Tibial nerve (tissue), 4 donors: ENCODE measurements at regions not wholly inside any gene's neighbourhood (a gene's known extent, or its start where the extent isn't known, plus 50 kb on each side); places are given as distances from the start of the nearest gene placed in this dataset.
"Not testable (repeated sequence)": the region's sequence is repeated elsewhere in the genome, so short reads cannot be mapped to it uniquely, and the experiment has no call there.

Experiments
- DNase-seq, 2 donors: peaks; one replicate each; pipeline ENCODE4 v3.0.0-alpha.2; 2019; ENCODE audit warnings: low spot score in 2 of 2
- H3K27ac ChIP-seq, 4 donors: fragments of 200-600 bp; sonication (generic) in 3 of 4; one replicate each; pipeline ENCODE4 v1.5.1; 2017 to 2019; ENCODE audit warnings: mild to moderate bottlenecking in 1 of 4
- H3K27me3 ChIP-seq, 2 donors: fragments of 200-600 bp; sonication (generic) in 1 of 2; one replicate each; pipeline versions ENCODE4 v1.5.1 to v1.6.0; 2017 to 2019
- H3K36me3 ChIP-seq, 3 donors: fragments of 200-600 bp; sonication (generic); one replicate each; pipeline ENCODE4 v1.5.1; 2018 to 2019
- H3K4me1 ChIP-seq, 4 donors: fragments of 200-600 bp; sonication (generic) in 3 of 4; one replicate each; pipeline ENCODE4 v1.5.1; 2017 to 2019
- H3K4me3 ChIP-seq, 4 donors: fragments of 200-600 bp; sonication (generic) in 3 of 4; one replicate each; pipeline ENCODE4 v1.5.1; 2017 to 2019; ENCODE audit warnings: mild to moderate bottlenecking in 1 of 4, moderate library complexity in 1 of 4
- H3K9me3 ChIP-seq, 4 donors: fragments of 200-600 bp; sonication (generic) in 3 of 4; one replicate each; pipeline ENCODE4 v1.5.1; 2017 to 2019
- WGBS, 2 donors: methylation state at CpG; one replicate each; pipeline ENCODE4 v1.1.5; 2018; 5-methylcytosine and 5-hydroxymethylcytosine counted together

DNA sequence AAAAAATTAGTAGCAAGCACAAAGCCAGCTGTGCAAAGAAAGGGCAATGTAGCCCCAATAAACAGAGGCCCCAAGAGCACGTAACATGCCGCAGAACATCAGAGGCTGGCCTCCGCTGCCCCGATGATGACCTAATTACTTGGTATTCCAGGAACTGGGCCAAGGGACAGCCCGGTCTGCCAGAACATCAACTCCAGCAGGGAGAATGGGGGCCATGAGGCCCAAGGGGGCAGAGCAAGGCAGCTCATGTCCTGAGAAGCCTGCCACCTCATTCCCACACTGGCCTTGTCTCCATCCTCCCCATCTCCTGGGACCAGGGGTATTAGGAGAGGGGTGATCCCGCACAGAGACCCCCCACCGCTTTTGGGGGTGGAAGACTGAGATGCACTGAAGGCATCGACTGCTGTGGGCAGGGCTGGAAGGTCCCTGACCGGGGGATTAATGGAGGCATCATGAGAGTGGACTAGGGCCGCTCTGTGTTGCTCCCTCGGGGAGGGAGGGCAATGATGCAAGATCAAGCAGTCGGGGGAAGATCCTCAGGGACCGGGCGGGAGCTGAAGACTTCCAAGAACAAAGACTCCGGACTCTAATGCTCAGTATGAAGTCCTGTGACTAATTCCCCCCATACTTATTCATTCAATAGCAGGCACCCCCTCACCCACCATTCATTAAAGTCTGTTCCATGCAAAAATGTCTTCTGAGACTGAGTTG lies 192.3 kb downstream of the BCL2L11 start:
- not testable (repeated sequence) for H3K4me3 ChIP-seq, H3K9me3 ChIP-seq, H3K4me1 ChIP-seq, H3K36me3 ChIP-seq, H3K27me3 ChIP-seq, H3K27ac ChIP-seq
- WGBS, 2 donors, result 53 to 65% methylated on average over 8 to 11 of the region's 15 CpGs
- peak in 1 of 2 donors; percentile 9 for DNase-seq

DNA sequence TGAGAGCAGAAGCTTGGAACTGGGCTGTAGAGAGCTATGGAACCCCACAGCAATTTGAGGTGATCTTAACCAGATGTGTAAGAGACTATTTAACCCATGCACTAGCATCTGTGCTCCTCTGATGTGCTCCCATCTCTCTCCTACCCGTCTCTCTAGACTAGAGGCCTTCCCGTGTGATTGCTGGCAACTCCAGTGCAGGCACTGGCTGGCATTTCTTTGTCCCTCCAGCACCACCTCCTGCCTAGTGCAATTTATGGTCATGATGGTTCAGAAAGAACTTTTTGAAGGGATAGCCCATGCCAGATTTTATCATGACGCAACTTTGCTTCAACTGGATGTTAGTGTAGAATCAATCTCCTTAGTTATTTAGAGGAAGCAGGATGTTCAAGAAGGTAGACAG lies 193.0 kb downstream of the BCL2L11 start:
- H3K4me3 ChIP-seq, DNase-seq, H3K9me3 ChIP-seq, H3K27ac ChIP-seq, H3K36me3 ChIP-seq, H3K4me1 ChIP-seq, H3K27me3 ChIP-seq: not testable (repeated sequence)
- 93% methylated on average over 2 of the region's 3 CpGs; no CpG with 5 or more reads in 1 of the 2 donors for WGBS, 2 donors

DNA sequence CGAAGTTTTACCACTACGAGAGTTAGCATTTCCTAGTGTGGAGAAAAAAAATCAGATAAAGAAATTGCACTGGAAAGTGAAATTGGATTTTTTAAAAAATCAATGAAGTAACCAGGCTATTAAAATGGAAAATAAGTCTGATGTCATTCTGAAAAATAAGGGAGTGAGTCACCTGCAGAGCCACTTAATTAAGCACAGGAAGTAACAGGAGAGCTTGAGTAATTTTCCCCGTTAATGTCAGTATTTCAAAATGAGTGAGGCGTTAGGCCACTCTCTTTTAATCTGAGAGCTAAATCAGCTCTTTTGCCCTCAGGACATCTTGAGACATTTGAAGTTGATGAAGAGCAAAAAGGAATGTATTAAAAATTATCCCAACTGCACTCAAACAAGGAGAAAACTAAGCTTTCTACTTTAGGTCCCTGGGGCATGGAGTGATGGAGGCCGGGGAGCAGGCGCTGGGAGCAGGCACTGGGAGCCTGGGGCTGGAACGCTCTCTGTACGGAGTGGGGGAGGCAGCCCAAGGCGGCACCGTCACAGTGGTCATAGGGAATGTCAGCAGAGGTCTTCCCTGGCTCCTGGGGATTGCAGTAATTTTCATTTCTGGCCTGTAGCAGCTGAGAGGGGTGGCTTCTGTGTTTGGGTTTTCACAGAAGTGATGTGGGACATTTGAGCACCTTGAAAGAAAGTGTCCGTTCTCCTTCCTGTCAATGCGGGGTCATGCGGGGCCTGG lies 194.6 kb downstream of the BCL2L11 start:
- DNase-seq, H3K27ac ChIP-seq, H3K9me3 ChIP-seq, H3K4me1 ChIP-seq, H3K27me3 ChIP-seq, H3K4me3 ChIP-seq, H3K36me3 ChIP-seq: not testable (repeated sequence)
- 93 to 97% methylated on average over 10 of the region's 13 CpGs for WGBS, 2 donors

DNA sequence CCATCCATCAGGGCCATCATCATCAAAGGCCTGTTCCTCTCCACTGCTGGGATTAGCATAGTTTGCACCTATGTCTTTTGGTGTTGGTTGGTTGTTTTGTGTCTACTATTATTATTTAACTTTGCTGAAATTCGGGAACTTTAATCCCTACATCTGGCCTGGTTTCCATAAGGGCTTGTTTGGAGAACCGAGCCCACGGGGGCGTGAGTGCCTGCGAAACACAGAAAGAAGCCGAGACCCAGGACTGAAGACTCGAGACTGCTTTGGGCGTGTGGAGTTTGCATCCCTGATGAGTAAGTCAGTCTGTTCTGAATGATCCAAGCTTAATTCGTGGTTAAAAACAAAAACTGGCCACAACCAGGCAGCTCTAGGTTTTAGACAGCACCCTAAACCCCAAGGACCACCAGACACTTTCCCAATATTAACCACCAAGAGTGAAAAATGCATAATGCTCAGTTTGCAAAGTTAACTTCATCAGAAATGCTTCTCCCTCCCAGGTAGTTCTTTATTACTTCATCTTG lies 195.6 kb downstream of the BCL2L11 start:
- DNase-seq, H3K4me3 ChIP-seq, H3K9me3 ChIP-seq, H3K27ac ChIP-seq, H3K36me3 ChIP-seq, H3K4me1 ChIP-seq, H3K27me3 ChIP-seq: not testable (repeated sequence)
- WGBS, 2 donors, result 90 to 94% methylated on average over 8 of the region's 9 CpGs

DNA sequence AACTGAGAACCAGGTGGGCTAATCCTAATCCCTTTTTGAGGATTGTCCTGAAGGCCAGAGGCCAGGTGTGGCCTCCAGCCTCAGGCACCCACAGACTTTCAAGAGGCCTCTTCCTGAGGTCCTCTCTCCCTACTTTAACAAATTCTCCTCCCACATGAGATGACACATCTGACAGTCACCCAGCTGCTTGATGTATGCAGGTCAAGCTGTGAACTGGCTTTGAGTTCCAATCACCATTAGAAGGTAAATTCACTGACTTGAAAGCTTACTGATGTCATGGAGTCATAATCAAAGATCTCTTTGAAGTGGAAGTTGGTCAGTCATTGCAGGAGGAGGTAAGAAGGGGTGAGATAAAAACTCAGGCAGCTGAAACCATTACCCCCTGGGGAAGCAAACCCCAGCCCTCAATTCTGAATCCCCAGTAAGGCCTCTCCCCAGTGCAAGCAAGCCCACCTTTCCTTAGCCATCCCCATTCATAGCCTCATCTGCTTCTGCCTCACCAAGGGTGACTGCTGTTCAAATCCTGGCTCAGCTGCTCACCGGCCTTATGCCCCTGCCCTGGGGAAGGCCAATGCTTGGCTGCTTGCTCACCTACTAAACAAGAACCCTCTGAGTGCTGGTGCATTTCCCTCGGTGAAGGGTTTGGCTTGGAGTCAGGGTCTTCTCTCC lies 196.3 kb downstream of the BCL2L11 start:
- not testable (repeated sequence) for DNase-seq, H3K27ac ChIP-seq, H3K4me3 ChIP-seq, H3K36me3 ChIP-seq, H3K4me1 ChIP-seq, H3K9me3 ChIP-seq, H3K27me3 ChIP-seq
- WGBS, 2 donors, result 83 to 89% methylated on average over 1 to 2 of the region's 2 CpGs

DNA sequence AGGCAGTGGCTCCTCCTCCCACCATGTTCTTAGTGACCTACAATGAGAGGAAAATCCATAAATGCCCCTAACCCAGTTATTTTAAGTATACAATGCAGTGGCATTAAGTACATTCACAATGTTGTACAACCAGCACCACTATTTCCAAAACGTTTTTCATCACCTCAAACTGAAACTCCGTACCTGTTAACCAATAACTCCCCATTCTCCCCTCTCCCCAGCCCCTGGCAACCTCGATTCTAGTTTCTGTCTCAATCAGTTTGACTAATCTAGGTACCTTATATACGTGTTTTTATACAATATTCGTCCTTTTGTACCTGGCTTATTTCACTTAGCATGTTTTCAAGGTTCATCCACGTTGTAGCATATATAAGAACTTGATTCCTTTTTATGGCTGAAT lies 198.8 kb downstream of the BCL2L11 start:
- not testable (repeated sequence) for DNase-seq, H3K4me1 ChIP-seq, H3K36me3 ChIP-seq, H3K27ac ChIP-seq, H3K9me3 ChIP-seq, H3K27me3 ChIP-seq, H3K4me3 ChIP-seq
- no CpG with 5 or more reads among the region's 6 CpGs for WGBS, 2 donors

DNA sequence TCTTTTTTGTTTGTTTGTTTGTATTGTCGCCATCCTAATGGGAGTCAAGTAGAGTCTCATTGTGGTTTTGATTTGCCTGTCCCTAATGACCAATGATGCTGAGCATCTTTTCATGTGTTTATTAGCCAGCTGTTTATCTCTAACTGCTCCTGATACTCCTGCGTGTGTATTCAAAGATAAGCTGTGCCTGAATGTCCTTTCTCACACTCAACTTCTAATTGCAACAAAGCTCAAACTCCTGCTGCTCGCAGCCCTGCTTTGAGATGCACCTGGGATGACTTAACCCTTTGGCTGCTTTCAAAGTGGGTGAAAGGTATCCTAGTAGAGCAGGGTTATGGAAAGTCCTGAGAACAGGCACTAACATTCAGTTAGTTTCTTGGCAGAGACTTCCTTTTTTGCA lies 199.6 kb downstream of the BCL2L11 start:
- not testable (repeated sequence) for H3K9me3 ChIP-seq, H3K27me3 ChIP-seq, H3K36me3 ChIP-seq, H3K27ac ChIP-seq, H3K4me3 ChIP-seq, H3K4me1 ChIP-seq, DNase-seq
- WGBS, 2 donors, result 78 to 94% methylated on average over 2 of the region's 3 CpGs

DNA sequence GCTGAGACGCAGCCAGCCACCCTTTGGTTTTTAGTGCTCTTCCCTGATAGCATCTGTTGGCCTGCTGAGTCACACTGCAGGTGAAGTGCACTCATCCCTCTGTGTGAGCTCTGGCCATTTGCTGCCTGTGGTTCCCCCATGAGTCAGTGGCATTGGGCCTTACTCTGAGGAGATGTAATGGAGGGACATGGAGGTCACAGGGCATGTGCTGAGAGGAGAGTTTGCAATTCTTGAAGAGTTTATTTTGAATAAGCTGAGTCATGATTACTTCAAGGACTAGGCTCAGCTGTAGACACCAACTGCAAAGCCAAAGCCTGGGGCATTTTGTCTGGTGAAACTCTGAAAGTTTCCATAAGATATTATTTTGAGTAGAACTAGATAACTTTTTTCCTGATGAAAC lies 200.3 kb downstream of the BCL2L11 start:
- DNase-seq, H3K27ac ChIP-seq, H3K4me1 ChIP-seq, H3K27me3 ChIP-seq, H3K36me3 ChIP-seq, H3K4me3 ChIP-seq, H3K9me3 ChIP-seq: not testable (repeated sequence)
- no CpG with 5 or more reads among the region's 1 CpG for WGBS, 2 donors

DNA sequence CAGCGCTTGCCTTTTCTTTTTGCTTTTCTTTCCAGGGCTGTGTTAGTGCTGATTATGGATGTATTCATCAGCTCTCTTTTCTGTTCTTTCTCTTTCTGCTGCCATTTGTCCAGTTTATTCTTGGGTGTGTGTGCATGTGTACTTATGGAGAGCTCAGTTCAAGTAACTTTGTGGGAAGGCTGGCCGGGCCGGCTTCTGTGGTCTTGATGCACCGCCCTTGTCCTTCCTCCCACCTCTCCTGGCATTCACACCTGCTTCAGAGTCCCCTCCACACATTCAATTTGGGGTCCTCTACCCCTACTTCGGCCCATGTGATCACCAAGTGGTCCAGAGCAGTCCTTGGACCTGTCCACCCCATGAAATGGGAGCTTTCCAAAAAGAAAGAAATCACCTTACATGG lies 202.7 kb downstream of the BCL2L11 start:
- whole genome bisulfite sequencing, 2 donors, result 91 to 97% methylated on average over 3 to 4 of the region's 5 CpGs
- not testable (repeated sequence) for H3K4me3 ChIP-seq, H3K27ac ChIP-seq

DNA sequence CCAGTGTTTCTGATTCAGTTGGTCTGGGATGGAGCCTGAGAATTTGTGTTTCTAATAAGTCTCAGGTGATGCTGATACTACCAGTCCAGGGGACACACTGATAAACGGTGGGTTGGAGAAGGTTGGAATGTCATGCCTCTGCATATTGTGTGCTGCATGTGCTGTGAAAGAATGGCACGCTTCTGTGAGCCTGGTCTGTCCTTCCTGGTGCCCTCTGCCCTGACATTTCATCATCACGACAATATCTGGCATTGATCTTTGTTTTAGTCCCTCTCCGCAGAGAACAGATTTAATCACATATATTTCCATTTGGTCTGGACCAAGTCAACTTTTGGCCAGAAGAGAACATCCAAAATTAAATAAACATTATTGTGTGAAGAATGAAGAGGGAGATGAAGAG lies 207.0 kb downstream of the BCL2L11 start:
- no CpG with 5 or more reads among the region's 4 CpGs for WGBS, 2 donors
- H3K4me1 ChIP-seq, H3K27me3 ChIP-seq, H3K4me3 ChIP-seq, H3K27ac ChIP-seq, DNase-seq, H3K9me3 ChIP-seq, H3K36me3 ChIP-seq: not testable (repeated sequence)

More for the DNA sequence above, 202.7 kb downstream of the BCL2L11 start:
- not testable (repeated sequence) for H3K9me3 ChIP-seq, H3K36me3 ChIP-seq, DNase-seq, H3K4me1 ChIP-seq, H3K27me3 ChIP-seq

DNA sequence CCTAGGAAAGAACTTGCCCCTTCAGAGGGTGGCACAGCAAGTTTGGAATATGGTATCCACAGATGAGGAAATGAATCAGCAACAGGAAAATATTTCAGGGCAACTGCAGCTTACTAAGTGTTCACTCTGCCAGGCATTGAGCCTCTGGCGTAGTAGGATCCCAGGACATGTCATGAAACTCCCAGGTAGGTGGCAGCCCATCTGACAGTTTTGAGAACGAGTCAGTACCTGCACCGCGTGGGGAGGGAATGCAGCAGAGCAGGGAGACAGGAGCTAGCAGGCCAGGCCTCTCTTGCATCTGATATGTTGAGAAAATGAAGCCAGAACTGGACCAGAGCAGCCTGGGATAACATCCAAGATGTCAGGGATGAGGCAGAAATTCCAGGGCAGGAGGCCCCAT lies 208.6 kb downstream of the BCL2L11 start:
- not testable (repeated sequence) for H3K9me3 ChIP-seq, H3K4me3 ChIP-seq, H3K36me3 ChIP-seq, H3K27me3 ChIP-seq, DNase-seq, H3K4me1 ChIP-seq, H3K27ac ChIP-seq
- WGBS, 2 donors, result no CpG with 5 or more reads among the region's 4 CpGs

DNA sequence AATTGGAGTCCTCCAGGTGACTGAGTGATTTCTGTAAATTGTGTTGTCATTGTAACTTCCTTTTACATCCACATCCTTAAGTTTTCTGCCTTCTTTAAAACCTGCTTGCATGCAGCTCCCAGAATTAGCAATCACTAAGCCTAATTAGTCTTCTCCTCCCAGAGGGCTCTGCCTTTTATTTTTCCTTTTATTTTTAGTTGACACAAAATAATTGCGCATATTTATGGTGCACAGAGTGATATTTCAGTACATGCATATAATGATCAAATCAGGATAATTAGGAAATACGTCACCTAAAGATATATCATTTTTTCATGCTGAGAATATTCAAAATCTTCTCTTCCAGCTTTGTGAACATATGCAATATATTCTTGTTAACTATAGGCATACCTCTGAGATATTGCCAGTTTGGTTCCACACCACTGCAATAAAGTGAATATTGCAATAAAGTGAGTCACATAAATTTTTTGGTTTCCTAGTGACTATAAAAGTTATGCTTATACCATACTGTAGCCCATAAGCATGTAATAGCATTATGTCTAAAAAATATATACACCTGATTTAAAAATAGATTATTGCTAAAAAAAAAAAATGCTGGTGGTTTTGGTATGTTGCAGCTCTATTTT lies 210.5 kb downstream of the BCL2L11 start:
- not testable (repeated sequence) for H3K4me1 ChIP-seq, H3K27me3 ChIP-seq, H3K36me3 ChIP-seq, H3K4me3 ChIP-seq, H3K27ac ChIP-seq, H3K9me3 ChIP-seq, DNase-seq
- 100% methylated on average over 2 of the region's 2 CpGs for WGBS, 2 donors

DNA sequence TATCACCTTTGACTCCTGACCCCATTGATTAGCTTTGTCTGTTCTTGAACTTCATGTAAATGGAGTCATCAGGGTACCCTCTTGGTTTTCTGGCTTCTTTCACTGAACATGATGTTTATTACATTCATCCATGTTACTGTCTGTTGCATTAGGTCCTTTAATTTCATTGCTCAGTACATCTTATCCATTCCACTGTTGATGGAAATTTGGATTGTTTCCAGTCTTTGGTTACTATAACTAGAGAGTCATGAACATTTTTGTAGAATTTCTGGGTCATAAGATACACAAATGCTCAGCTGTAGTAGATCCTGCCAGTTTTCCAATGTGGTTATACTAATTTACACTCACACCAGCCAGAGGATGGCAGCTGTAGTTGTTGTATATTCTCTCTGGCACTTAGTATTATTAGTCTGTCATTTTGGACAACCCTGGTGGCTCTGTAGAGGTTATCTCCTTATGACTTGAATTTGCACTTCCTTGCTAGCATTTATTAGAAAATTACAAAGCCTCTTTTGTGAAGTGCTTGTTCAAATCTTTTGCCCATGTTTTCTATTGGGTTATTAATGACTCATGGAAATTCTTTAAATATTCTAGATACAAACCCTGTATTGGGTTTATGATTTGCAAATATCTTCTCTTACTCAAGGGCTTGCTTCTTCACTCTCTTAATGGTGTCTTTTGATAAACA lies 214.7 kb downstream of the BCL2L11 start:
- not testable (repeated sequence) for H3K9me3 ChIP-seq, DNase-seq, H3K27me3 ChIP-seq, H3K4me1 ChIP-seq, H3K4me3 ChIP-seq, H3K27ac ChIP-seq, H3K36me3 ChIP-seq
